ENCODE measurements at regions not wholly inside any gene's neighbourhood (a gene's known extent, or its start where the extent isn't known, plus 50 kb on each side); places are given as distances from the start of the nearest gene placed in this dataset.
A peak's percentile ranks its signal among the peaks of the same experiment; 100 is the strongest.

DNA sequence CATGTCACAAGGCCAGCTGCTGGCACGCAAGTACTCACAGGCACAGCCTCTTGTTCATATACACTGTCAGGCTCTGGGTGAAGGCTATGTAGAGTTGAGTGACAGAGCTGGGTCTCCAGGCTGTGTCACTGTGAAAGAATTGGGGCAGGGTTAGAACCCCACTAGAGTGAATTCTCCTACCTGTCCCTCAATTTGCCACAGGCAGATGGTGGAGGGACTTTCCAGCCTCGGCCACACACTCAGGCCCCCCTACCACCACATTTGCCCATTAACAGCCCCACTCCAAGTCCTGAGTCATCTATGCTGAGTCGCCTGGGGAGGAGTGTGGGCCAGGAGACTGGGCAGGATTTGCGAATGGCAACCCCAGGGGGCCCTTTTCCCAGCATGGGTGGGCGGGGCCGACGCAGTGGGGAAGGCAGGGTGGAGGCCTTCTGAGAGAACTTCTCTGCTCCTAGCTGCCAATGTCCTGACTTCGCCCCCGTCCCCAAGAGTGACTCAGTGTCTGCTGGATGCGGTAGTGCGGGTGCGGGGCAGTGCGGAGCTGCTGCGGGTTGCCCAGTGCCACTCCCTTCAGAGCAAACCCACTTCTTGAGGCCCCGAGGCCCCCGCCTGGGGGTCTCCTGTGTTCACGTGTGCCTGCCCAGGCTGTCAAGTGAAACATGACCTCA, 50.3 kb upstream of the PSD2 start:
- Mint-ChIP-seq H3K9me3 (no peaks in the 10 kb centered on the region), H3K27ac (peak overlapping the region; percentile 70 to 100 (median 96)), H3K36me3 (no peaks in the 10 kb centered on the region), H3K4me3 (peak overlapping the region in 2 of 5 donors; percentile 17 to 90), H3K4me1 (peaks cover 46 to 51% of the 10 kb centered on the region in 2 donors), H3K27me3 (ENCODE audit: low read depth in 3 of 3) (peaks cover 17 to 30% (median 19%) of the 10 kb centered on the region in 3 donors)
- no peak for DNase-seq

DNA sequence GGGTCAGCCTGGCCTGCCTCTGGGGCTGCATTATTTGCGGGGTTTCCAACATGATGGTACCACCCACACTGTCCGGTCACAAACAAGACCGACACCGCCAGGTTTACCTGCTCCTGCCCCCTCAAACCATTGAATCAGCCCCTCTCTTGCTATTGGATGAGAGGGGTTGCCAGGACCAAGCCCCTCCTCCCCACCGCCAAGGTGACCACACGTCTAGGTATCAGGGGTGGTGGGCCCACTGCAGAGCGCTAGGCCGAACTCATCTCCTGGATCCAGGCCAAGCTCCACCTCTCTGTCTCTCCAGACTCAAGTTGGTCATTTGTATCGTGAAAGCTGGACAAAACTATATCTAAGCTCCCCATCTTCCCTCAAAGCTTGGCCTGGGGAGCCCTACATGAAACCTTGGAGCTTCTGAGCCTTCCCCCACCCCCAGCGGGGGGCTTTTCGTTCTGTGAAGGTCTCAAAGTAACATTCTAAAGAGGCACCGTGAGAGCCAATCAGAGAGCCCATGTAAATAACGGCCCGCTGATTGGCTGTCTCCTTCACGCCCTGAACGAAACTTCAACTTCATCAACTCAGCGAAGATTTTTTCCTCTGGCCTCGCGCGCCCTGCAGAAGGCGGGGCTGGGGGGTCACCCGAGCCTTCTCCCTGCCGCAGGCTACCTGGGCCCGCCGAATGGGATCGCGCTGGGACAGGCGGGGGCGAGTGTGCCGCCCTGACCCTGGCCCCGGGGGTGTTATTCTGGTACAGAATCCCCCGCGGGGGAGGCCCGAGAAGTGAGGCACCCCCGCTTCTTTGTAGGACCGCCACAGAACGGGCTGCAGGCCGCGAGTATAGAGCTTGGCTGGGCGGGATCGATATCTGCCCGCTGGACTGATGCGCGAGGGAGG, 49.6 kb upstream of the PSD2 start:
- Mint-ChIP-seq H3K27me3 (ENCODE audit: low read depth in 3 of 3) (peaks cover 17 to 30% (median 19%) of the 10 kb centered on the region in 3 donors), H3K27ac (peak overlapping the region; percentile 93 to 100 (median 100))

More for the DNA sequence above, 49.6 kb upstream of the PSD2 start:
- DNase-seq: peak; percentile 76 to 80 (median 78)
- peak overlapping the region; percentile 90 to 99 (median 96) for H3K4me3 Mint-ChIP-seq
- peaks cover 44 to 51% of the 10 kb centered on the region in 2 donors for H3K4me1 Mint-ChIP-seq
- H3K36me3 Mint-ChIP-seq: no peaks in the 10 kb centered on the region
- H3K9me3 Mint-ChIP-seq: no peaks in the 10 kb centered on the region
